Spleen (tissue), 7 donors: ENCODE measurements at regions not wholly inside any gene's neighbourhood (a gene's known extent, or its start where the extent isn't known, plus 50 kb on each side); places are given as distances from the start of the nearest gene placed in this dataset.

Experiments
- POLR2A ChIP-seq, 3 donors: fragments of 450-650 bp; IDR thresholded peaks; one replicate each; pipeline ENCODE4 v1.5.1; 2017; ENCODE audit warnings: antibody characterized with exemption in 3 of 3, mild to moderate bottlenecking in 1 of 3
- POLR2AphosphoS5 ChIP-seq, 3 donors: sonication (generic); formaldehyde crosslinking; IDR thresholded peaks; one replicate each; pipeline ENCODE4 v1.5.1; 2017; ENCODE audit warnings: antibody characterized with exemption in 3 of 3
- TF ChIP-seq, protein P1 (sequence below), 11 experiments: fragments of 200-600 bp in 7 of 11; fragments of 450-650 bp in 4 of 11; sonication (generic) in 4 of 11; IDR thresholded peaks in 8 of 11; conservative IDR thresholded peaks in 3 of 11; 1 replicate in 7 of 11; 2 replicates in 4 of 11; pipeline versions ENCODE4 v1.4.0 to v1.8.0; 2016 to 2021; ENCODE audit warnings: antibody characterized with exemption in 11 of 11, inconsistent platforms in 4 of 11, mild to moderate bottlenecking in 1 of 11
- donor health status: DM: no; HTN: no; CAD: no; lungs with moderate emphysema.
- donor health status: DM: no; HTN: no; CAD: no.
- donor health status: DM: no; HTN: no; CAD: no.

DNA sequence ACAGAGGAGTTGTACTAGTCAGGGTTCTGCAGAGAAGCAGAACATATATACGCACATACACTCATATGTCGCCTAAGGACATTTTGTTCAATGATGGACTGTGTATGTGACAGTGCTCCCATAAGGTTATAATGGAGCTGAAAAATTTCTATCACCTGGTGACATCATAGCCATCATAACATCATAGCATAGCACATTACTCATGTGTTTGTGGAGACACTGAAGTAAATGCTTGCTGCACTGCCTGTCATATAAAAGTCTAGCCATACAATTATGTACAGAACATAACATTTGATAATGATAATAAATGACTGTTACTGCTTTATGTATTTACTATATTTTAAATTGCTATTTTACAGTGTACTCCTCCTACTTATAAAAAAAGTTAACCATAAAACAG is 83.1 kb downstream of the TSN start:
- TF ChIP-seq, protein P1, sequence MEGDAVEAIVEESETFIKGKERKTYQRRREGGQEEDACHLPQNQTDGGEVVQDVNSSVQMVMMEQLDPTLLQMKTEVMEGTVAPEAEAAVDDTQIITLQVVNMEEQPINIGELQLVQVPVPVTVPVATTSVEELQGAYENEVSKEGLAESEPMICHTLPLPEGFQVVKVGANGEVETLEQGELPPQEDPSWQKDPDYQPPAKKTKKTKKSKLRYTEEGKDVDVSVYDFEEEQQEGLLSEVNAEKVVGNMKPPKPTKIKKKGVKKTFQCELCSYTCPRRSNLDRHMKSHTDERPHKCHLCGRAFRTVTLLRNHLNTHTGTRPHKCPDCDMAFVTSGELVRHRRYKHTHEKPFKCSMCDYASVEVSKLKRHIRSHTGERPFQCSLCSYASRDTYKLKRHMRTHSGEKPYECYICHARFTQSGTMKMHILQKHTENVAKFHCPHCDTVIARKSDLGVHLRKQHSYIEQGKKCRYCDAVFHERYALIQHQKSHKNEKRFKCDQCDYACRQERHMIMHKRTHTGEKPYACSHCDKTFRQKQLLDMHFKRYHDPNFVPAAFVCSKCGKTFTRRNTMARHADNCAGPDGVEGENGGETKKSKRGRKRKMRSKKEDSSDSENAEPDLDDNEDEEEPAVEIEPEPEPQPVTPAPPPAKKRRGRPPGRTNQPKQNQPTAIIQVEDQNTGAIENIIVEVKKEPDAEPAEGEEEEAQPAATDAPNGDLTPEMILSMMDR (IDR thresholded peaks at IDR 0.05 in 8 of 11, conservative IDR thresholded peaks at IDR 0.05 in 3 of 11) = no peak
- TF ChIP-seq POLR2AphosphoS5 (IDR thresholded peaks at IDR 0.05) (no peak), POLR2A (IDR thresholded peaks at IDR 0.05) (no peak)
